OCI-LY7 (cell line): ENCODE measurements at regions not wholly inside any gene's neighbourhood (a gene's known extent, or its start where the extent isn't known, plus 50 kb on each side); places are given as distances from the start of the nearest gene placed in this dataset.

Source experiments
- BruUV-seq: library from RNA; stranded (reverse); fragments of 400-500 nt; replicated peaks from 2 replicates; lab custom pipeline; 2021; lab: Mats Ljungman, UMichigan
- CTCF ChIA-PET: fragments of 300-600 bp; sonication (Branson Sonifier 250); formaldehyde crosslinking; loops from one replicate; lab custom pipeline; 2022; ENCODE audit warnings: antibody characterized with exemption; ENCODE audit not compliant: unreplicated experiment; lab: Charles Lee
- POLR2A ChIA-PET: fragments of 300-600 bp; sonication (Branson Sonifier 250); formaldehyde crosslinking; loops from one replicate; lab custom pipeline; 2022; ENCODE audit warnings: antibody characterized with exemption; lab: Charles Lee
- DNase-seq: peaks from one replicate; pipeline ENCODE4 v3.0.0-alpha.2; 2015; ENCODE audit warnings: low spot score
- H2AFZ ChIP-seq: fragments of 200-600 bp; sonication (generic), shearing (Covaris generic); 2 replicates; pipeline ENCODE4 v1.6.1; 2014; ENCODE audit warnings: mild to moderate bottlenecking, antibody characterized with exemption, low read length, moderate library complexity
- H3K27ac ChIP-seq: fragments of 200-600 bp; sonication (generic); 2 replicates; pipeline ENCODE4 v1.5.1; 2014; ENCODE audit warnings: mixed run types, low read depth, mild to moderate bottlenecking, moderate library complexity, low read length, inconsistent platforms; ENCODE audit not compliant: poor library complexity, severe bottlenecking
- H3K36me3 ChIP-seq: fragments of 200-600 bp; sonication (generic); 2 replicates; pipeline ENCODE4 v1.6.1; 2014; ENCODE audit warnings: mild to moderate bottlenecking, antibody characterized with exemption, low read length, moderate library complexity, mixed read lengths; ENCODE audit not compliant: insufficient read depth
- H3K4me1 ChIP-seq: fragments of 200-600 bp; sonication (generic); 2 replicates; pipeline ENCODE4 v1.5.1; 2014; ENCODE audit warnings: mild to moderate bottlenecking, low read length; ENCODE audit not compliant: insufficient read depth, poor library complexity, severe bottlenecking
- H3K4me2 ChIP-seq: fragments of 200-600 bp; sonication (generic); 2 replicates; pipeline ENCODE4 v1.6.1; 2014; ENCODE audit warnings: mild to moderate bottlenecking, low read length
- H3K4me3 ChIP-seq: fragments of 200-600 bp; sonication (generic); 2 replicates; pipeline ENCODE4 v1.5.1; 2014; ENCODE audit warnings: mild to moderate bottlenecking, low read depth, low read length; ENCODE audit not compliant: poor library complexity, severe bottlenecking
- H3K79me2 ChIP-seq: fragments of 200-600 bp; sonication (generic); 2 replicates; pipeline ENCODE4 v1.6.1; 2016; ENCODE audit warnings: low read depth, mild to moderate bottlenecking, low read length, moderate library complexity, mixed read lengths; ENCODE audit not compliant: insufficient read depth
- H3K9me2 ChIP-seq: fragments of 200-600 bp; sonication (generic); 2 replicates; pipeline ENCODE4 v1.6.1; 2016; ENCODE audit warnings: mild to moderate bottlenecking, low read length, mixed read lengths; ENCODE audit not compliant: insufficient read depth
- H3K9me3 ChIP-seq: fragments of 200-600 bp; sonication (generic); 2 replicates; pipeline ENCODE4 v1.6.1; 2014; ENCODE audit warnings: mild to moderate bottlenecking, mixed run types, low read length, mixed read lengths
- H4K20me1 ChIP-seq: fragments of 200-600 bp; sonication (generic); 2 replicates; pipeline ENCODE4 v1.6.1; 2014; ENCODE audit warnings: mild to moderate bottlenecking, antibody characterized with exemption, low read length, moderate library complexity, mixed read lengths; ENCODE audit not compliant: insufficient read depth
- CTCF ChIP-seq: fragments of 200-600 bp; sonication (generic); conservative IDR thresholded peaks from 2 replicates; pipeline ENCODE4 v1.5.1; 2014; ENCODE audit warnings: mild to moderate bottlenecking, antibody characterized with exemption, low read length, moderate library complexity, mixed read lengths
- EZH2phosphoT487 ChIP-seq: fragments of 200-600 bp; sonication (generic); IDR thresholded peaks from 2 replicates; pipeline ENCODE4 v1.6.1; 2018; ENCODE audit warnings: low read depth, borderline replicate concordance, mild to moderate bottlenecking, mixed run types, antibody characterized with exemption, low read length, moderate library complexity, mixed read lengths
- intact Hi-C: fragments of 100-400 bp; cut with micrococcal nuclease; formaldehyde crosslinking; loops from one replicate; pipeline ENCODE4 v1.10.0; 2022; ENCODE audit not compliant: unreplicated experiment

DNA sequence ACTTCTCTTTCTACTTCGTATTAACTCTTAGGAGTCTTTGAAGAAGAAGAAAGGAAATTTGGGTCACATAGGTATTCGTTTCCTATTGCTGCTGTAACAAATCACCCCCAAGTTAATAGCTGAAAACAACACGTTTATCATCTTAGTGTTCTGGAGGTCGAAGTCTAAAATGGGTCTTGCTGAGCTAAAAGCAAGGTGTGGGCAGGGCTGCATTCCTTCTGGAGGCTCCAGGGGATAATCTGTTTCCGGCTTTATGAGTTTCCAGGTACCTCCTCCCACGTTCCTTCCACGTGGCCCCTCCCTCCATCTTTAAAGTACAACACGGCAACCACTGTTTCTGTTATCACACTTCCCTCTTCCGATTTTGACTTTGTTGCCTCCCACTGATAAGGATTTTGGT is 233.5 kb upstream of the RBBP8 start:
- H3K4me1 ChIP-seq = no peaks in the 10 kb centered on the region
- H3K4me2 ChIP-seq = no peak overlapping the region
- no peak for TF ChIP-seq EZH2phosphoT487
- H2AFZ ChIP-seq = no peak overlapping the region
- H3K4me3 ChIP-seq = no peak overlapping the region
- no peaks in the 10 kb centered on the region for H3K9me2 ChIP-seq
- ChIA-PET CTCF (no interaction called here), POLR2A (no interaction called here)
- BruUV-seq = no TSS peak
- no peak for DNase-seq
- intact Hi-C loops = no loop called here
- H3K36me3 ChIP-seq = no peaks in the 10 kb centered on the region
- no peak overlapping the region for H3K27ac ChIP-seq
- H4K20me1 ChIP-seq = no peaks in the 10 kb centered on the region
- no peaks in the 10 kb centered on the region for H3K79me2 ChIP-seq
- H3K9me3 ChIP-seq = no peaks in the 10 kb centered on the region

GRCh38 chr18:22700920-22701319 is 232.2 kb upstream of the RBBP8 start:
- DNase-seq = no peak
- intact Hi-C loops = no loop called here
- CTCF ChIA-PET = no interaction called here

GRCh38 chr18:22701326-22701725 is 231.8 kb upstream of the RBBP8 start:
- H3K4me2 ChIP-seq = no peak overlapping the region
- no peaks in the 10 kb centered on the region for H3K4me1 ChIP-seq
- H3K36me3 ChIP-seq = no peaks in the 10 kb centered on the region
- no peaks in the 10 kb centered on the region for H4K20me1 ChIP-seq
- TF ChIP-seq EZH2phosphoT487 = no peak
- no peak for TF ChIP-seq CTCF
- no peak overlapping the region for H3K27ac ChIP-seq
- no peaks in the 10 kb centered on the region for H3K9me3 ChIP-seq
- intact Hi-C loops = no loop called here
- ChIA-PET POLR2A (no interaction called here), CTCF (no interaction called here)
- no peaks in the 10 kb centered on the region for H3K79me2 ChIP-seq
- no peak overlapping the region for H2AFZ ChIP-seq
- no peak overlapping the region for H3K4me3 ChIP-seq
- H3K9me2 ChIP-seq = no peaks in the 10 kb centered on the region
- no peak for DNase-seq
- no TSS peak for BruUV-seq

More at GRCh38 chr18:22700920-22701319, 232.2 kb upstream of the RBBP8 start:
- no peaks in the 10 kb centered on the region for H3K9me2 ChIP-seq
- no peaks in the 10 kb centered on the region for H3K79me2 ChIP-seq
- no peaks in the 10 kb centered on the region for H4K20me1 ChIP-seq
- H3K27ac ChIP-seq = no peak overlapping the region
- no peaks in the 10 kb centered on the region for H3K36me3 ChIP-seq
- no peak overlapping the region for H2AFZ ChIP-seq
- BruUV-seq = no TSS peak
- TF ChIP-seq CTCF (no peak), EZH2phosphoT487 (no peak)
- no peaks in the 10 kb centered on the region for H3K9me3 ChIP-seq
- no peak overlapping the region for H3K4me2 ChIP-seq
- POLR2A ChIA-PET = no interaction called here
- H3K4me3 ChIP-seq = no peak overlapping the region
- no peaks in the 10 kb centered on the region for H3K4me1 ChIP-seq
